GM19463 (cell line): ENCODE measurements at regions not wholly inside any gene's neighbourhood (a gene's known extent, or its start where the extent isn't known, plus 50 kb on each side); places are given as distances from the start of the nearest gene placed in this dataset.

Source experiments
- ATAC-seq: cut with Tn5 transposase; IDR thresholded peaks from one replicate; pipeline ENCODE4 v1.9.1; 2021; ENCODE audit warnings: mild to moderate bottlenecking, moderate library complexity; ENCODE audit not compliant: unreplicated experiment

DNA sequence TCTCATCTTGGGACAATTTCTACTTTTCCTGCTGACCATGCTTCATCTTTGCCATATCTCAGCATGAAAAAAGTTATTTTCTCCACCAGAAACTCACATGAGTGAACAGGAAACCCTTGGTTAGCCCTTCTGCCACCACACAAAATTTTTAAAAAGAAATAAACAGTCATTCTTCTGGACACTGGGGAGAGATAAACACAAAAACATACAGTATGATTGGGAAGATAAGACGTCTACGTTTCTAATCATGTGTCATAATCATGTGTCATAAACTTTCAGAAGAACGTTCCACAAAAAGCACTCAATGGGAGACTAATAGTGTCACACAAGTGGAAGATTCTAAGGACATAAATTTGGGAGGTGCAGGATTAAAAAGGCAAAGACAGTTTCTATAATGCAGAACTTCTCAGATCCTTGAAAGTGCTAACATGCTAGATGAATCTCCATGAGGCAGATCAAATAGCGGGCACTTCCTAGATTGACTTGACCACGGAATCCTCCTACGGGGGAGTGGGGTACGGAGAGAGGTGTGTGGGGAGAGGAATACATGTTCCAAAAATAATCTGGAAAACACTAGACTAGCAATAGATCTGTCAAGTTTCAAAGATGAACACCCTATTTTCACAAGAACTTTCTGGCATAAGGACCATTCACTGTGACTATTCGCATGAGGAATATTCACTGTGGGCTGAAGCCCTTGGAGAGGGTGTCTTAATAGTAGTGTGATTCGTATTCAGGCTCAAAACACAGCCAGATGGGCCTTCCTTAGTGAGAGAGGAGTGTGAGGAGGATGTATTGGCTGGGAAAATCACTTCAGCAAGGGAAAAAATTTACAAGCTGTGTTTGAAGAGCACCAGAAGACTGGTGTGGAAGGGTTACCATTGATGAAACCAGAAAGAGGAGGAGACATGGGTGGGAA is 206.7 kb downstream of the SETD4 start:
- ATAC-seq: no peak

DNA sequence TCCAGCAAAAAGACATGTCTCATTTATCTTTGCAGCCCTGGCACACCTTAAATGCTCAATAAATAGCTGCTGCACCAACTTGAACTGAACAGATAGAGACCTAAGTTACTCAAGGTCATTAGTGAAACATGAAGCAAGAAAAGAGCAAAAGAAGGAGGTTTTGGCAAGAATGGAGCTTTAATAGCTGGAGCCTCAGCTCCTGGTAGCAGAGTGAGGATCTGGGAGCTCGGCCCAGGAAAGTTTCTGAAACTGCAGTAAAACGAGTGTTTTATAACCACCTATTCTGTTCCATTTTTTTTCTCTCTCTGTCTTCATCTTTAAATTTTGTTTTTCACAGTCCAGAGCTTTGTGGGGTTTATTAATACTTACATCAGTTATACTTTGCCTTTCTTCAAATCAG is 207.5 kb downstream of the SETD4 start:
- ATAC-seq: no peak

DNA sequence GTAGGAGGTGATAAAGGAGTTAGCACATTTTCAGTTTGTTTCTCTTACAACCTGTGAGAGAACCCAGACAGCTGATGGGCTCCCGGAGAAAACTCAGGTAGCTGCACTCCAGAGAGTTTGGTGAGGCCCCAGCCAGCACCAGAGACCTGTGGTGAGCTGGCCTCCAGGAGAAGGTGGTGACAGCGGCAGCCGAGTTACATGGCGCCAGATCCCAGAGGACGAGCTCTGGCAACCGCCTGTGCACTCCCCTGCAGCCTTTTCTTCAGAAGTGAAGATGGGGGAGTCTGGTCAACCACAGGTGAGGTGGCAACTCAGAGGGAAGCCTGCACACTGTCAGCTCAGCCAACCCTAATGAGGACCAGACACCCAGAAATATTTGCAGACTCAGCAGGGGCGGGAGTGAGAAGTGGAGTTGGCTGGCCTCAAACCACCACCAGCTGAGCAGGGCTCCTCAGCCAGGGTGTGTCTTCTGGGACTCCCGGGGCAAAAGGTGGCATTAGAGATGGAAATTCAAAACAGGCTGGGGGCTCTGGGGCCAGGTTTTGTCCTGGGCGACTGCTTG is 209.7 kb downstream of the SETD4 start:
- ATAC-seq: no peak

DNA sequence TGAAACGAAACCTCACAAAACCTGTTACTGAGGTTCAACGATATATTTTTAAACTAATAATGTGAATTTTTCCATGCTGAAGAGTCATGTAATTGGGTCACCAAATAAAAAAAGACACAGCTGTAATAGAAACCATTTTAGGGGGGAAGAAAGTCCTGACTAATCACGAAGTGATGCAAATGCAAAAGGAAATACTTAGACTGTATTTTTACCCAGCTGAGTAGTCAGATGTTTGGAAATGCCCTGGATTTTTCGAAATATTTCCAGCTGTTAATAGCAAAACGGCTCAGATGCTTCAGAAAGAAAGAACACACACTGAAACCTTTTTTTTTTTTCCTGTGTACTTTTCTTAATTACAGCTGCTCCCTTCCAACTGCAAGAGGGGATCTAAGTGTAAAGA is 210.3 kb downstream of the SETD4 start:
- ATAC-seq: no peak

DNA sequence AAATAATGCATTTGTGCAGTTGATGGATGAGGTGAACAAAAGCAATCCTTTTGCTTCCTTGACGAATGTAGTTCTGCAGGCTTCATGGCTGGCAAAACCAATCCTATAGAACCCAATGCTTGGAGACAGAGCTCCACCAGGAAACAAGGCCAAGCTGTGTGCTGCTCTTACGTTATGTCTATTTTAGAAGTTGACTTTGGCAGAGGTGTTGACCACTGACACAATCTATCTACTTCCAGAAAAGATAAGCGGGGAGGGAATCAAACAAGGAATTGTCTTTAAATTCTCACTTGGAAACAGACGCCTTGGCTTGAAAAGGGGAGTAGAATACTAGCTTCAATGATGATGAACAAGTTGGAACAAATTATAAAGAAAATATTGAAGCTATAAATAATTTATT is 211.2 kb downstream of the SETD4 start:
- no peak for ATAC-seq

DNA sequence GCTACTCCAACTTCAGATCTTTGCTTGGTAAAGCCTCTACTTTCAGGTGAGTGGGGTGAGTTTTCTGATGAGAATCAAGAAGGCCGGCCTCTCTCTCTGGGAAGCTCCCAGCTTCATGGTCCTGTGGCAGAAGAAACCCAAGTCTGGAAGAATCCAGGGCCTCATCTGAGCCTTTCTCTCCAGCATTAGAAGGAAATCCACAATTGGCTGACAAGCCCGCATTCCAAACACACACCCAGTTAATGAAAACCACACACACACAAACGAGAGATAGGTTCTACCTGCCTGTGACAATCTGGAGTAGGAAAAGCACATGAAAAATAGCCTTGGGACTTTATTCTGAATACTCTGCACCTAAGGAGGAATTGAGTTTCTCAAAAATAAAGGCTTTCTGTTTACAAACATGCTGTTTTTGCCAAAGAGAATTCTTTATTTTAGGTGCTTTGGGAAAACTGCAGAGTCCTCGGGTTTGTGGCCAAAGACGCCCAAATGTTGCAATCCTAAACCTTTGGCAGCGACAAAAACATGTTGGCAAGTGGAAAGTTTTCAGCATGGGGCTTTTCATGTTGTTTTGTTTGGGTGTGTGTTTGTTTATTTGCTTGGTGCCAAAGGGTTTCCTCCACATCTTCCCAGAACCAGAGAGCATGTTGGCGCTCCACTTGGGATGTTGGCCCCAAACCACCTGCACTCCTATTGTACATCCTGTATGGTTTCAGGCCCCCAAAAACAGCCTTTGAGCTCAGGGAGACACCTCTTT is 216.2 kb downstream of the SETD4 start:
- ATAC-seq: no peak

DNA sequence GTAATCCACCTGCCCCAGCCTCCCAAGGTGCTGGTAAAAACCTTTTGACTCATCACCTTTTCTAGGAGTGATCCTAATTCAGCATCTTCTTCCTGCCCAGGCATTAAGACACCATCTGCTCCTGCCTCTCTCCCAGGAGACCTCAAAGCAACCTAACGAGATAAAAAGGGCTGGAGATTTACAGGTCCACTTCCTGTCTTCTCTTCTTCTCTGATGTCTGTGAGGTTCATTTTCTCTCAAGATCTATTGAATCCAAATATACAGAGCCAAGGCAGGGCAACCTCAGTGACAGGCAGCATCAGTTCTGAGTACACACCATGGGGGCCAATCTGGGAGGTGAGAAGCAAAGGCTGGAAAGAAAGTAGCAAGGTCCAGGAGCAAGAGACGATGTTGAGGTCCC is 219.4 kb downstream of the SETD4 start:
- ATAC-seq: no peak

DNA sequence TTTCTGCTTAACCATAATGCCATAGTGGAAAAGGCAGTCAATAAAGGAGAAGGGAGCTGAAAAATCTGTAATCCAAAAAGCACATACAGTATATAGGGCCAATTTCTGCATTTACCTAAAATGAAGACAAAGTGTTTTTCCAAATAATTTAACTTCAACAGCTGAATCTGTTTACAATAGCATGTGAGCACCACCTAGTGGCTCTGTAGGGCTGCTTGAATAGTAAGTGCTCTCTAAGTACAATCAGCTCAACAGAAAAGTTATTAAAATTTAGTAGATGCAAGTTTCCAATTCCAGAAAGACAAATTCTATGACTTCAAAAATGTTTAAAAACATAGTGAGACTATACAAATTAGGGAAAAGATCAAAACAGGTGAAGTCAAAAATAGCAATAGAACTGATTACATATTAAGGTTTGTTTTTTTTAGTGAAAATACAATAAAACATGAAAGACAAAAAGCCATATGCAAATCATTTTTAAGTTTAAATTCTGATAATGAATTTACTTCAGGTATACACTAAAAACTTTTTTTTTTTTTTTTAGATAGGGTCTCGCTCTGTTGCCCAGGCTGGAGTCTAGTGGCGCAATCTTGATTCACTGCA is 220.0 kb downstream of the SETD4 start:
- no peak for ATAC-seq

DNA sequence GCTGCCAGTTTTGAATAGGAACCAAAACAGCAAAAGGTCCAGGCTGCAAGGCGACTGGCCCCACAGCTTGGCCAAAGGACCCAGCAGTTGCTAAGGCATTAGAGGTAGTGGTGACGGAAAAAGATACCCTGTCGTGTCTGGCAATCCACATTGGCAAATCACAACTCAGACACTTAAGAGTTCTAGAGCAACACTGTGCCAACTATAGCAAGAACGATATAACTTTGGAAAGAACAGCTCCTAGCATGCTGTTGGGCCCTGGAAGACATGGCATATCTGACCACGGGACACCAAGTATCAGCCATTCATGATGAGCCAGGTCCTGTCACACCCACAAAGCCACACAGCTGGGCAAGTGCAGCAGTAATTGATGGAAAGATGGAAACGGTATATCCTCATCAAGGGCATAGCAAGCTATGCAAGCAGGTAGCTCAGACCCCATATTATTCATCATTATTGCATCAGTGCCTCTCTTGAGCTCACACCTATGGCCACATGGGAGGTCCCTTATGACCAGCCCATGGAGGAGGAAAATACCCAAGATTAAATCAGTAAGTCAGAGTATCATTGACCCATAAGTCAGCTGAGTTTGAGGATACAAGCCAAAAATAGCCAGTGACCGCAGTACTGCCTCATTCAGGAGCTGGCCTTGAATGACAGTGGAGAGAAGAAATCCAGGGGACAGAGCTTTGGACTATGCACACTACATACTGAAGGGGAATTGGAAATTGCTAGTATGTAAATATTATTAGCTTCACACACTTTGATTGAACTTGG is 221.2 kb downstream of the SETD4 start:
- ATAC-seq: no peak

DNA sequence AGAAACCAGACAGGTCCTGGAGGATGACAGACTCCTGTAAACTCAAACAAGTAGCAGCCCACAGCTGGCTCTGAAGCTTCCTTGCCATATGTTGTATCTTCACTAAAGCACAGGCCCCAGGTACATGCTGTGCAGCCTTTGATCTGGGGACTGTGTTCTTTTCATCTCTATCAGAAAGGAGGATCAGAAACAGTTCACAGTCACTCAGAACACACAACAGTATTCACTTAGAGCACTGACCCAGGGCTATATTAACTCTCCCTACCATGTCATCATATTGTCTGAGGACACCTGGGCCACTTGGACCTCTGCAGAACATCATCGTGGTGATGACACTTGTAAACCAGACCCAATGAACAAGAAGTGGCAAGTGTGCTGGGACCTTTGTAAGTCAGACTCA is 222.0 kb downstream of the SETD4 start:
- ATAC-seq: no peak

DNA sequence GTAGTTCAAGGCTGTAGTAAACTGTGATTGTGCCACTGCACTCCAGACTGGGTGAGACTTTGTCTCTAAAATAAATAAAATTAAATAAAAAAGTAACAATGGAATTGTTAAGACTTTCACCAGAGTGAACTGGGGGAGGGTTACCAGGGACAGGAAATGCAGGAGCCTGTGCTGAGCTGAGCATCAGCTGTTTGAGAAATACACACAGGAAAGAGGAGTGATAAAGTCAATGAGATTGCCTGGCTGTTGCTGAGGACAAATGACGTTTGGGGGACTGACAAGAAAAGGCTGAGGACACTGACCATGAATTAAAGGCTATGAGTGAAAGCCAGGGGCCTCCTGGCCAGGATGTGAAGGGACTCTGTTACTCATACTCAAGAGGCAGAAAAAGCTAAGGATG is 226.3 kb downstream of the SETD4 start:
- ATAC-seq: no peak

DNA sequence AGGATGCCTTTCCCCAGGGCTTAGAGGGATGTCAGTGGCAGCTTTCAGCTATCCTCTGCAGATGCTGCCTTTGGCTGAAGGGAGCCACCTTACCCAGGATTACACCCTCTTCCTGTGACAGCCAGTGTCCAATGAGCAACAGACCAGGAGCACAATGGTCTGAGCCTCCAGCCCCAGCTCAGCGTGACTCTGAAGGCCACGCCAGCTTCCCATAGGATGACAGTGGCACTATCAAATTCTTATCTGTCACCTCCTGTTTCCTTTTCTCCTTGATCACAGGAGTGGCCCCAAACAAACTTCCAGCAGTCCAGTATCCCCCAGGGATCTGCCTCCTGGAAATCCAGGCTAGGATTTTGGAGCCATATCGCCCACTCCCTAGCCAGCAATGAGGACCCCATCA is 226.9 kb downstream of the SETD4 start:
- ATAC-seq: no peak

DNA sequence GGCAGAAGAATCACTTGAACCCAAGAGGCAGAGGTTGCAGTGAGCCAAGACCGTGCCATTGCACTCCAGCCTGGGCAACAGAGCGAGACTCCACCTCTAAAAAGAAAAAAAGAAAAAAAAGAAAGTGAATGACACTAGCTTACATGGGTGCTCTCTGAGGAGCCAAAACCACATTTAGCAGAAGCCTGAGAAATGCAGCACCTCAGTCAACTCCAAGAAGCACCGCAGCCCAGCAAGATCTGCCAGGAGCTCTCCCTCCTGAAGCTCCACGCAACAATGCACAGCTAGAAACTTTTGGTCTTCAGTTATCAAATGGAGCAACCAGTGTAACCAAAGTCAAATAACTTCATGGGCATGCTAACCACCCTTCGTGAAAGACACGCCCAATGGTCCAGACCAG is 229.1 kb downstream of the SETD4 start:
- no peak for ATAC-seq

DNA sequence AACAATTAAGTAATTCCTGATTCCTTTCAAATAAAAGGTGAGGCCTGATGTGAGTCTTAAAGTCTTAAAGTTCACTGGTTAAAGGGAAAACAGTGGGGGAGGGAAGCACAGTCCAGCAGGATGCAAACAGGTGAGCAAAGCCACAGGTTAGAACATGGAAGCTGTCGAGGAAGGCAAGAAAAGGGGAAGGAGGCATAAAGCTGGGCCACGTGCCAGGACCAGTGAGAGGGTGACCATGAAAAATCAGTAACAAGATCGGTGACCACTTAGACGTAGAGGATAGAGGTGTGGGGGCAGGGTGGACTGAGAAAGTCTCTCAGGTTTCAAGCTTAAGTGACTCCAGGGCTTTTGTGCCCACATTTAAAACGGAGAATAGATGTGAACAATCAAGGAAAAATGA is 231.3 kb downstream of the SETD4 start:
- no peak for ATAC-seq

DNA sequence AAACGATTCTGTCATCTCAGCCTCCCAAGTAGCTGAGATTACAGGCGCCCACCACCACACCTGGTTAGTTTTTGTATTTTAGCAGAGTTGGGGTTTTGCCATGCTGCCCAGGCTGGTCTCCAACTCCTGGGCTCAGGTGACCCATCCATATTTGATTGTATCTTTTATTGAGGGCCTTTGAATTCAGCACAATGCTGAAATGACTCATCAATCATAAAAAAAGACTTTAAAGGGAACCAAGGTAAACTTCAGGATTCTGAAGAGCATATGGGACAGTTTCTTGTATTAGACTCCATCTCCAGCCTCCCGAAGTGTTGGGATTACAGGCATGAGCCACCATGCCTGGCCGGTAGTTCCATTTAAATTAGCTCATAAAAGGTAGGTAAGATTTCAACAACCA is 232.2 kb downstream of the SETD4 start:
- ATAC-seq: no peak

DNA sequence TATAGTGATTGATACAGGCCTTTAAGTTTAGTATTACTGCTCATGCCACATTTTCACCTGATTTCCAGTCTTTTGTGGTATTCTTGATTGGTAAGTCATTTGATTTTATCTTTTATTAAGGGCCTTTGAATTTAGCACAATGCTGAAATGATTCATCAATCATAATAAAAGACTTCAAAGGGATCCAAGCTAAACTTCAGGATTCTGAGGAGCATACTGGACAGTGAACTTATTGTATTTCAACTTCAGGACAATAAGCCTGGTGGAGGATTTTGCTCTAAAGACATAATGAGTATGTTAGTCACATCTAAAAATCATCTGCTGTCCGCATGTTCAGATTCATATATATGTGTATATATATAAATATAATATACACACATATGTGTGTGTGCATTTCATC is 233.3 kb downstream of the SETD4 start:
- no peak for ATAC-seq

DNA sequence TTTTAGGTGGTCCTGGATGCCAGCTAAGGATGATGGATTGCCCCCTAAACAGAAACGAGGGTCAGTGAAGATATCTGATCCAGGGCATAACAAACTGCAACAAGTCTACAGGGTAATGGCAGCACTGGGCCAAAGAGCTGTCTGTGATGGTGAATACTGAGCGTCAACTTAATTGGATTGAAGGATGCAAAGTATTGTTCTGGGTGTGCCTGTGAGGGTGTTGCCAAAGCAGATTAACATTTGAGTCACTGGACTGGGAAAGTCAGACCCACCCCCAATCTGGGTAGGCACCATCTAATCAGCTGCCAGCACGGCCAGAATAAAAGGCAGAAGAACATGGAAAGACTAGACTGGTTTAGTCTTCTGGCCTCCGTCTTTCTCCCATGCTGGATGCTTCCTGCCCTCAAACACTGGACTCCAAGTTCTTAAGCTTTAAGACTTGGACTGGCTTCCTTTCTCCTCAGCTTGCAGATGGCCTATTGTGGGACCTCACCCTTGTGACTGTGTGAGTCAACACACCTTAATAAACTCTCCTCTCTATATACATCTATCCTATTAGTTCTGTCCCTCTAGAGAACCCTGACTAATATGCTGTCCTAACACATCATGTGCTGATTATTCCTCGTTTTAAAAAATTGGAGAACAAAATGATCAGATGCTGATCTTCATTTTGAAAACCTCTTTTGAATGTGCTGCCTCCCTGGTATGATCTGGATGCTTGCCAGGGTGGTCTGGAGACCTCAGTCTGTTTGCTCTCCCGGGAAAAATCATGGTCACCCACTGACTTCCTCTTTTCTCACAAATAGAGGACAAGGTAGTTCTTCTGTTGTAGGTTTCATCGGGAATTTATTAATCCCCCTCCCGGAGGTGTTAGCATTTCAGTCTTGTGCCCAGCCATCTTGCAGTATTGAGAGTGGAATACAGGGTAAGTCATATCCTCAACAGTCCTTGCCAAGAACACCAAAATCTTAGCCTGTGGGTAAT is 234.7 kb downstream of the SETD4 start:
- no peak for ATAC-seq

DNA sequence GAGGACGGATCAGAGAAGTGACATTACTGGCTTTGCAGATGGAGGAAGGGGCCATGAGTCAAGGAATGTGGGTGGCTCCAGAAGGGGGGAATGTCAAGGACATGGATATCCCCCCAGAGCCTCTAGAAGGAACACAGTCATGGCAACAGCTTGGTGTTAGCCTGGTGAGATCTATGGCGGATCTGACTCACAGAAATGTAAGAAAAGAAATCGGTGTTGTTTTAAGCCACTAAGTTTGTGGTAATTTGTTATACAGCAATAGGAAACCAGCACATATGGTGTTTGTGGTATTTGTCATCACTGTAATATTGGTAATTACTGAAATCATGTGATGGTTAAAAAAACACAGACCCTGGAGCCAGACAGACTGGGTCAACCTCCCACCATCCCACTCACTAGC is 236.2 kb downstream of the SETD4 start:
- no peak for ATAC-seq

DNA sequence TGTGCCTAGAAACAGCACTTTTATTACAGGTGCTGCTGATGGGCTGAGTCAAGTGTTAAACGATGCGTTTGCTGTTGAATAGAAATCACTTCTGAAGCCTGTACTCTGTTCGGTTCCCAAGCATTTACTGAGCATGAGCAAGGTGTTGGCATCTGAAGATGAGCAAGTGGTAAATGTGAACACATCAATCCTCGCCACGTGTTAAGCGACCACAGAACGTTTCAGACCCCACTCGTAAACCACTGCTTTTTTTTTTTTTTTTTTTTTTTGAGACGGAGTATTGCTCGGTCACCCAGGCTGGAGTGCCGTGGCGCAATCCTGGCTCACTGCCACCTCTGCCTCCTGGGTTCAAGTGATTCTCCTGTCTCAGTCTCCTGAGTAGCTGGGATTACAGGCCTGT is 241.2 kb downstream of the SETD4 start:
- no peak for ATAC-seq

DNA sequence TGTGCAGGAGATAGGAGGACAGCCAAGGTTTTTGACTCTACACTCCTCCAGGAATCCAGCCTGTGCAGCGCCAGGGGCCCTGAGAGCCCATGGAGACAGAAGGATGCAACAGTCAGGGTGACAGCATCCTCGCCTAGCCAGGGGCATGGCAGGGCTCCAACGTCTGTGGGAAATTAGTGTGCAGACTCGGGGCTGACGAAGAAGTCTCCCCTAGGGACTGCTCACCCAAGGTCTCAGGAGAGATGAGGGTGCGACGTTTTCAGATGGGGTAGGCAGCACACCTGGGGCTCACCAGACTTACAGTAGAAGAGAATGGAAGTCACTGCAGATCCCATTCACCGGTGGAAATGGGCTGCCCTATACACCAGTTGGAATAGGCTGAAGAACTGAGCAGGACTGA is 241.7 kb downstream of the SETD4 start:
- no peak for ATAC-seq
